H9 (cell line): ENCODE measurements at regions not wholly inside any gene's neighbourhood (a gene's known extent, or its start where the extent isn't known, plus 50 kb on each side); places are given as distances from the start of the nearest gene placed in this dataset.

Experiments
- DNase-seq: peaks from one replicate; pipeline ENCODE4 v3.0.0-alpha.2; 2017
- H2AFZ ChIP-seq: one replicate; pipeline ENCODE4 v1.6.1; 2013; ENCODE audit warnings: mild to moderate bottlenecking, low read length, control low read depth, moderate library complexity
- H2AK5ac ChIP-seq: 2 replicates; pipeline ENCODE4 v1.6.1; 2013; ENCODE audit warnings: low read length, control low read depth, mixed read lengths; ENCODE audit not compliant: insufficient read length
- H2BK120ac ChIP-seq: one replicate; pipeline ENCODE4 v1.6.1; 2013; ENCODE audit warnings: low read depth, mild to moderate bottlenecking, low read length, control low read depth, inconsistent platforms; ENCODE audit not compliant: poor library complexity, severe bottlenecking
- H2BK12ac ChIP-seq: 2 replicates; pipeline ENCODE4 v1.6.1; 2013; ENCODE audit warnings: low read length, control low read depth, mixed read lengths, low read depth; ENCODE audit not compliant: insufficient read length
- H2BK15ac ChIP-seq: 2 replicates; pipeline ENCODE4 v1.6.1; 2013; ENCODE audit warnings: low read depth, low read length, control low read depth
- H2BK20ac ChIP-seq: one replicate; pipeline ENCODE4 v1.6.1; 2013; ENCODE audit warnings: low read depth, mild to moderate bottlenecking, low read length, control low read depth, inconsistent platforms; ENCODE audit not compliant: poor library complexity, severe bottlenecking
- H2BK5ac ChIP-seq: 2 replicates; pipeline ENCODE4 v1.6.1; 2013; ENCODE audit warnings: low read length, control low read depth, mixed read lengths; ENCODE audit not compliant: insufficient read length
- H3K14ac ChIP-seq: 2 replicates; pipeline ENCODE4 v1.6.1; 2013; ENCODE audit warnings: low read length, control low read depth; ENCODE audit not compliant: insufficient read depth
- H3K18ac ChIP-seq: 2 replicates; pipeline ENCODE4 v1.6.1; 2013; ENCODE audit warnings: low read depth, mild to moderate bottlenecking, mixed read lengths, low read length, control low read depth; ENCODE audit not compliant: insufficient read length
- H3K23ac ChIP-seq: 2 replicates; pipeline ENCODE4 v1.6.1; 2013; ENCODE audit warnings: low read length, control low read depth, mixed read lengths, low read depth; ENCODE audit not compliant: insufficient read length
- H3K23me2 ChIP-seq: 2 replicates; pipeline ENCODE4 v1.6.1; 2013; ENCODE audit warnings: low read depth, mild to moderate bottlenecking, mixed read lengths, low read length, control low read depth; ENCODE audit not compliant: insufficient read length, poor library complexity, severe bottlenecking
- H3K27ac ChIP-seq: 2 replicates; pipeline ENCODE4 v1.5.1; 2013; ENCODE audit warnings: low read length, control low read depth, mixed read lengths, low read depth; ENCODE audit not compliant: insufficient read length
- H3K27me3 ChIP-seq: 2 replicates; pipeline ENCODE4 v1.6.1; 2013; ENCODE audit warnings: low read length, control low read depth, inconsistent platforms; ENCODE audit not compliant: insufficient read depth
- H3K4ac ChIP-seq: 2 replicates; pipeline ENCODE4 v1.6.1; 2013; ENCODE audit warnings: low read depth, mild to moderate bottlenecking, control low read depth, inconsistent platforms, low read length, moderate library complexity
- H3K4me1 ChIP-seq: 2 replicates; pipeline ENCODE4 v1.6.1; 2013; ENCODE audit warnings: low read length, control low read depth, inconsistent platforms; ENCODE audit not compliant: insufficient read depth
- H3K4me2 ChIP-seq: 2 replicates; pipeline ENCODE4 v1.6.1; 2013; ENCODE audit warnings: low read length, control low read depth, mixed read lengths; ENCODE audit not compliant: insufficient read length, insufficient read depth
- H3K56ac ChIP-seq: 2 replicates; pipeline ENCODE4 v1.6.1; 2013; ENCODE audit warnings: low read depth, mild to moderate bottlenecking, mixed read lengths, low read length, control low read depth; ENCODE audit not compliant: insufficient read length
- H3K79me1 ChIP-seq: 2 replicates; pipeline ENCODE4 v1.6.1; 2013; ENCODE audit warnings: low read depth, mild to moderate bottlenecking, moderate library complexity, low read length, control low read depth, inconsistent platforms; ENCODE audit not compliant: insufficient read depth, poor library complexity, severe bottlenecking
- H3K79me2 ChIP-seq: 2 replicates; pipeline ENCODE4 v1.6.1; 2013; ENCODE audit warnings: low read length, control low read depth, inconsistent platforms; ENCODE audit not compliant: insufficient read depth
- H3K9ac ChIP-seq: 2 replicates; pipeline ENCODE4 v1.6.1; 2013; ENCODE audit warnings: low read length, control low read depth, mixed read lengths; ENCODE audit not compliant: insufficient read length; ENCODE audit errors: extremely low read depth
- H3K9me3 ChIP-seq: one replicate; pipeline ENCODE4 v1.6.1; 2013; ENCODE audit warnings: low read depth, low read length, inconsistent platforms; ENCODE audit not compliant: control insufficient read depth
- H3T11ph ChIP-seq: one replicate; pipeline ENCODE4 v1.6.1; 2013; ENCODE audit warnings: mild to moderate bottlenecking, low read length, control low read depth, inconsistent platforms
- H4K20me1 ChIP-seq: one replicate; pipeline ENCODE4 v1.6.1; 2013; ENCODE audit not compliant: control insufficient read depth, insufficient read length, insufficient read depth
- H4K5ac ChIP-seq: 2 replicates; pipeline ENCODE4 v1.6.1; 2013; ENCODE audit warnings: low read depth, mild to moderate bottlenecking, mixed read lengths, low read length, control low read depth; ENCODE audit not compliant: insufficient read length
- H4K8ac ChIP-seq: replicated peaks from 2 replicates; pipeline ENCODE4 v1.6.1; 2013; ENCODE audit warnings: low read length, control low read depth, mixed read lengths, low read depth; ENCODE audit not compliant: insufficient read length
- H4K91ac ChIP-seq: 2 replicates; pipeline ENCODE4 v1.6.1; 2013; ENCODE audit warnings: low read depth, mild to moderate bottlenecking, moderate library complexity, mixed read lengths, low read length, control low read depth; ENCODE audit not compliant: insufficient read length
- H3K27ac Mint-ChIP-seq, 3 experiments: 2 replicates in 2 of 3; 3 replicates in 1 of 3; pipeline ENCODE4 v1.8.0; 2020 to 2021; ENCODE audit warnings: mixed read lengths in 3 of 3, mild to moderate bottlenecking in 1 of 3, moderate library complexity in 1 of 3
- H3K27me3 Mint-ChIP-seq: 2 replicates; pipeline ENCODE4 v1.8.0; 2021; ENCODE audit warnings: low read depth, mild to moderate bottlenecking, moderate library complexity, mixed read lengths
- H3K36me3 Mint-ChIP-seq, 3 experiments: 2 replicates in 2 of 3; 3 replicates in 1 of 3; pipeline ENCODE4 v1.8.0; 2020 to 2021; ENCODE audit warnings: low read depth in 3 of 3, mixed read lengths in 3 of 3; ENCODE audit not compliant: insufficient read depth in 1 of 3
- H3K4me1 Mint-ChIP-seq, 2 experiments: 2 replicates each; pipeline ENCODE4 v1.8.0; 2020; ENCODE audit warnings: mixed read lengths in 2 of 2
- H3K4me3 Mint-ChIP-seq, 2 experiments: 2 replicates in 1 of 2; 3 replicates in 1 of 2; pipeline ENCODE4 v1.8.0; 2020 to 2021; ENCODE audit warnings: mild to moderate bottlenecking in 2 of 2, mixed read lengths in 2 of 2, moderate library complexity in 1 of 2
- H3K9me3 Mint-ChIP-seq, 2 experiments: 2 replicates in 1 of 2; 3 replicates in 1 of 2; pipeline ENCODE4 v1.8.0; 2020; ENCODE audit warnings: mild to moderate bottlenecking in 2 of 2, mixed read lengths in 2 of 2, moderate library complexity in 1 of 2
- WGBS: extraction: QIAGEN DNeasy Blood & Tissue Kit; methylation state at CpG from one replicate; pipeline ENCODE4 v1.1.7; 2013; ENCODE audit warnings: missing lambda C conversion rate, low lambda C conversion rate, mixed read lengths; ENCODE audit not compliant: insufficient read length; ENCODE audit errors: extremely low coverage; 5-methylcytosine and 5-hydroxymethylcytosine counted together
- TF ChIP-seq, protein P1 (sequence below): fragments of 200-600 bp; sonication (generic); conservative IDR thresholded peaks from 3 replicates; pipeline ENCODE4 v1.8.0; 2021; ENCODE audit warnings: antibody characterized with exemption, mild to moderate bottlenecking

DNA sequence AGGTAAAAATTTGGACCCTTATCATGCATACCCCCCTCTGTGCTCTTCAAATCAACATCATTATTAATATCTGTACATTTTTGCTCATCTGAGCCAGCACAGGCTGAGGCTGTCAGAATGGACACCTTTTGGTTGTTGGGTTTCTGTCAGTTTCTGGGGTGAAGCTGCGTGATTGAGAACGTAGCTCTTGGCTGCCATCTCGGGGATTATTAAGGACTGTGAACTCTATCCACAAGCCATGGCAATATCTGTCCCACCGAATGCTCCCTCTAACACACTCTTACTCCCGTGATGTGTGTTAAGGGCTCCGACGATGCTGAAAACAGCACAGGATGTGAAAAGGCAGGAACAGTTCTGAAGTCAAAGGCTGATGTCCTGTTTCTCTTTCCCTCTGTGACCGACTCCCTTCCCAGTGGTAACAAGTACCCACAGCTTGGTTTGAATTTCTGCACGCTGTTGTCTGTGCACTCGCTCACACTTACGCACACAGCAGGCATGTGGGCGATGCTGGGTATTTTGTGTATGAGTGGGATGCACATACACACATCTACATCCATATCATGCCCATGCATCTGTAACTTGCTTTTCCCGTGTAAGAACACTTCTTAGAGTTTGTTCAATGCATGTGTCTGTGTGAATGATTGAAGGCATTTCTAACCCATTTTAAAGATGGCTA is 405.6 kb downstream of the TMEM121 start:
- no peak overlapping the region for H3K14ac ChIP-seq
- no peaks in the 10 kb centered on the region for H3K4me1 Mint-ChIP-seq
- H3K27ac Mint-ChIP-seq = no peak overlapping the region
- H4K5ac ChIP-seq = no peak overlapping the region
- H3K56ac ChIP-seq = no peak overlapping the region
- H3K23ac ChIP-seq = no peak overlapping the region
- no peak overlapping the region for H2BK120ac ChIP-seq
- H2BK12ac ChIP-seq = no peak overlapping the region
- no peak overlapping the region for H2BK5ac ChIP-seq
- peaks cover 1% of the 10 kb centered on the region for H3K27me3 Mint-ChIP-seq
- H3K23me2 ChIP-seq = no peaks in the 10 kb centered on the region
- H3K4me1 ChIP-seq = no peaks in the 10 kb centered on the region
- H4K8ac ChIP-seq = no peak overlapping the region
- TF ChIP-seq, protein P1, sequence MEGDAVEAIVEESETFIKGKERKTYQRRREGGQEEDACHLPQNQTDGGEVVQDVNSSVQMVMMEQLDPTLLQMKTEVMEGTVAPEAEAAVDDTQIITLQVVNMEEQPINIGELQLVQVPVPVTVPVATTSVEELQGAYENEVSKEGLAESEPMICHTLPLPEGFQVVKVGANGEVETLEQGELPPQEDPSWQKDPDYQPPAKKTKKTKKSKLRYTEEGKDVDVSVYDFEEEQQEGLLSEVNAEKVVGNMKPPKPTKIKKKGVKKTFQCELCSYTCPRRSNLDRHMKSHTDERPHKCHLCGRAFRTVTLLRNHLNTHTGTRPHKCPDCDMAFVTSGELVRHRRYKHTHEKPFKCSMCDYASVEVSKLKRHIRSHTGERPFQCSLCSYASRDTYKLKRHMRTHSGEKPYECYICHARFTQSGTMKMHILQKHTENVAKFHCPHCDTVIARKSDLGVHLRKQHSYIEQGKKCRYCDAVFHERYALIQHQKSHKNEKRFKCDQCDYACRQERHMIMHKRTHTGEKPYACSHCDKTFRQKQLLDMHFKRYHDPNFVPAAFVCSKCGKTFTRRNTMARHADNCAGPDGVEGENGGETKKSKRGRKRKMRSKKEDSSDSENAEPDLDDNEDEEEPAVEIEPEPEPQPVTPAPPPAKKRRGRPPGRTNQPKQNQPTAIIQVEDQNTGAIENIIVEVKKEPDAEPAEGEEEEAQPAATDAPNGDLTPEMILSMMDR = no peak
- H2BK20ac ChIP-seq = no peak overlapping the region
- H3K4me3 Mint-ChIP-seq = no peak overlapping the region
- no peaks in the 10 kb centered on the region for H3K27me3 ChIP-seq
- H4K20me1 ChIP-seq = no peaks in the 10 kb centered on the region
- no peak overlapping the region for H3K27ac ChIP-seq
- no peak overlapping the region for H2AK5ac ChIP-seq
- peak; percentile 5 for DNase-seq
- H3K4me2 ChIP-seq = no peak overlapping the region
- no peak overlapping the region for H2AFZ ChIP-seq
- no peak overlapping the region for H2BK15ac ChIP-seq
- H4K91ac ChIP-seq = no peak overlapping the region
- no peak overlapping the region for H3T11ph ChIP-seq
- no peaks in the 10 kb centered on the region for H3K79me1 ChIP-seq
- H3K18ac ChIP-seq = no peak overlapping the region
- peaks cover 0 to 22% (median 4%) of the 10 kb centered on the region in 3 experiments; a peak in 6 of 7 replicates for H3K36me3 Mint-ChIP-seq
- H3K9me3 ChIP-seq = peaks cover 99% of the 10 kb centered on the region
- H3K4ac ChIP-seq = no peak overlapping the region
- H3K9ac ChIP-seq = no peak overlapping the region
- no peaks in the 10 kb centered on the region for H3K79me2 ChIP-seq
- WGBS = no CpG with 5 or more reads among the region's 13 CpGs
- peaks cover 92 to 96% of the 10 kb centered on the region in 2 experiments for H3K9me3 Mint-ChIP-seq
